ENCODE measurements at regions not wholly inside any gene's neighbourhood (a gene's known extent, or its start where the extent isn't known, plus 50 kb on each side); places are given as distances from the start of the nearest gene placed in this dataset.

DNA sequence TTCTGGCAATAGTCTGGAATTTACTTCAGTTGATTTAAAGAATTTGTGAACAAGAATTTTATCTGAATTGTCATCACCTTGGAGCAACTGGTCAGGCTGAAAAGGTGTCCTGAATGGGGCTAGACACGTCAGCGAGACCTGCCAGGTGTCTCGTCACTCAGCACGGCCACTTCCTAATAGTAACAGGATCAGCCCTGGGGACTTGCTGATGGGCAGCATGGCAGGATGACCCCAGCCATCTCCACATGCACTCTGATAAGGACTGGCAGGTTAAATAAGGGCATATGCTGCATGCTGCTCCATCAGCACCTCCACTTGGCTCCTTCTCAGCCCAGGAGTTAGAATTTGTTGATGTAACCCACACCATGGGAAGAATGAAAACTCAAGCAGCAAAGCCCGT is 224.2 kb downstream of the FOXO1 start:
- Histone ChIP-seq H3K4me1 (ENCODE audit: insufficient read depth) (no peaks in the 10 kb centered on the region), H3F3A (replicated peaks; ENCODE audit: low read depth) (no peaks in the 10 kb centered on the region), H3K9me2 (ENCODE audit: insufficient read depth) (peaks cover 7% of the 10 kb centered on the region; the same call in 1 of the 2 replicates), H3K27me3 (ENCODE audit: insufficient read depth) (no peaks in the 10 kb centered on the region), H4K20me1 (replicated peaks; ENCODE audit: insufficient read depth) (no peaks in the 10 kb centered on the region), H3K4me3 (no peak overlapping the region), H3K4me2 (no peak overlapping the region), H3K27ac (ENCODE audit: low read depth) (no peak overlapping the region), H2AFZ (no peak overlapping the region), H3K36me3 (ENCODE audit: insufficient read depth) (no peaks in the 10 kb centered on the region), H3K79me2 (replicated peaks; ENCODE audit: insufficient read depth) (no peaks in the 10 kb centered on the region)
- ATAC-seq (no peak), DNase-seq (ENCODE audit: low spot score) (no peak)
- H3K4me1 Mint-ChIP-seq = peaks cover 5% of the 10 kb centered on the region; the same call in 1 of the 3 replicates
- H3K9me3 Mint-ChIP-seq = peaks cover 10% of the 10 kb centered on the region
- H3K36me3 Mint-ChIP-seq (ENCODE audit: low read depth) = peaks cover 5% of the 10 kb centered on the region; the same call in 2 of the 3 replicates
- no peak overlapping the region for H3K27ac Mint-ChIP-seq
- TF ChIP-seq POLR2AphosphoS5 (IDR thresholded peaks at IDR 0.05; ENCODE audit: low read depth) (no peak), EZH2 (IDR thresholded peaks at IDR 0.05; ENCODE audit: low read depth, unreplicated experiment) (no peak), ZNF331 (CRISPR knock-in tag; IDR thresholded peaks at IDR 0.05; ENCODE audit: low read depth) (no peak), ZNF462 (CRISPR knock-in tag; IDR thresholded peaks at IDR 0.05) (no peak), STAT1 (IDR thresholded peaks at IDR 0.05; ENCODE audit: unreplicated experiment) (no peak), EZH2phosphoT487 (IDR thresholded peaks at IDR 0.05; ENCODE audit: unreplicated experiment) (no peak), ZNF114 (CRISPR knock-in tag; IDR thresholded peaks at IDR 0.05) (no peak)
- TF ChIP-seq, protein P1, sequence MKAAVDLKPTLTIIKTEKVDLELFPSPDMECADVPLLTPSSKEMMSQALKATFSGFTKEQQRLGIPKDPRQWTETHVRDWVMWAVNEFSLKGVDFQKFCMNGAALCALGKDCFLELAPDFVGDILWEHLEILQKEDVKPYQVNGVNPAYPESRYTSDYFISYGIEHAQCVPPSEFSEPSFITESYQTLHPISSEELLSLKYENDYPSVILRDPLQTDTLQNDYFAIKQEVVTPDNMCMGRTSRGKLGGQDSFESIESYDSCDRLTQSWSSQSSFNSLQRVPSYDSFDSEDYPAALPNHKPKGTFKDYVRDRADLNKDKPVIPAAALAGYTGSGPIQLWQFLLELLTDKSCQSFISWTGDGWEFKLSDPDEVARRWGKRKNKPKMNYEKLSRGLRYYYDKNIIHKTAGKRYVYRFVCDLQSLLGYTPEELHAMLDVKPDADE (IDR thresholded peaks at IDR 0.05) = no peak
- H3K27me3 Mint-ChIP-seq (ENCODE audit: insufficient read depth, low read depth, poor library complexity) = no peaks in the 10 kb centered on the region
- no peak overlapping the region for H3K4me3 Mint-ChIP-seq

All from GM23338 (cell line).